Thoracic aorta (tissue), 2 donors: ENCODE measurements at regions not wholly inside any gene's neighbourhood (a gene's known extent, or its start where the extent isn't known, plus 50 kb on each side); places are given as distances from the start of the nearest gene placed in this dataset.

ENCODE experiments used
- ATAC-seq: fragments of 150-250 bp; one replicate; pipeline ENCODE4 v1.8.0; 2017; ENCODE audit warnings: low read depth; ENCODE audit not compliant: insufficient number of reproducible peaks, low FRiP score
- DNase-seq: peaks from one replicate; pipeline ENCODE4 v3.0.0-alpha.2; 2020; ENCODE audit warnings: low spot score
- H3K27ac ChIP-seq, 2 donors: fragments of 200-600 bp; sonication (generic); 1 replicate in 1 of 2; 2 replicates in 1 of 2; pipeline ENCODE4 v1.5.1; 2016; ENCODE audit warnings: mild to moderate bottlenecking in 2 of 2, moderate library complexity in 2 of 2
- H3K27me3 ChIP-seq: fragments of 200-600 bp; sonication (generic); replicated peaks from 2 replicates; pipeline ENCODE4 v1.6.0; 2016; ENCODE audit warnings: mild to moderate bottlenecking; ENCODE audit not compliant: insufficient read depth
- H3K36me3 ChIP-seq: fragments of 200-600 bp; sonication (generic); one replicate; pipeline ENCODE4 v1.5.1; 2016
- H3K4me1 ChIP-seq, 2 donors: fragments of 200-600 bp; sonication (generic); 1 replicate in 1 of 2; 2 replicates in 1 of 2; pipeline versions ENCODE4 v1.5.1 to v1.6.0; 2016; ENCODE audit warnings: low read depth in 2 of 2, mild to moderate bottlenecking in 1 of 2; ENCODE audit not compliant: control insufficient read depth in 1 of 2
- H3K4me3 ChIP-seq: fragments of 200-600 bp; sonication (generic); 2 replicates; pipeline ENCODE4 v1.5.1; 2016; ENCODE audit warnings: mild to moderate bottlenecking
- H3K9me3 ChIP-seq: fragments of 200-600 bp; sonication (generic); 2 replicates; pipeline ENCODE4 v1.5.1; 2016
- TF ChIP-seq, protein P1 (sequence below): fragments of 200-600 bp; sonication (generic); IDR thresholded peaks from one replicate; pipeline ENCODE4 v1.5.1; 2019; ENCODE audit warnings: antibody characterized with exemption

DNA sequence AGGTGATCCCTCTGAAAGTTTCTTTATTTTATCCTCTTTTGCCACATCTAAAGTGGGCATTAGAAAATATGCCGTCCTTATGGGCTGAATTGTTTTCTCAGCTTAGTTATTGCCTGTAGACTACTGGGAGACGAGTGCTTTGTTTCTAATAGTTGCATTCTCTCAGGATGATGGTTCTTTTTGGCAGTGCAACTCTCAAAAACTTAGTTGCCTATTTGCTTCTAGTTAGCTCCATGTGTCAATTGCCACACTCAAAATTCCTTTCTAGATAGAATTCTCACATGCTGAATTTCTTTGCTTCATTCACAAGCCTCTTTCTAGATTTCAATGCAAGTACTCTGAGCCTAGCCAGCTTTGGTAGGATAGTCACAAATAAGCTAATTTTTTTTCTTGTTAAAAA lies 155.5 kb downstream of the FGF10 start:
- no peaks in the 10 kb centered on the region for H3K4me1 ChIP-seq
- ATAC-seq (no peak), DNase-seq (no peak)
- no peaks in the 10 kb centered on the region for H3K36me3 ChIP-seq
- TF ChIP-seq, protein P1, sequence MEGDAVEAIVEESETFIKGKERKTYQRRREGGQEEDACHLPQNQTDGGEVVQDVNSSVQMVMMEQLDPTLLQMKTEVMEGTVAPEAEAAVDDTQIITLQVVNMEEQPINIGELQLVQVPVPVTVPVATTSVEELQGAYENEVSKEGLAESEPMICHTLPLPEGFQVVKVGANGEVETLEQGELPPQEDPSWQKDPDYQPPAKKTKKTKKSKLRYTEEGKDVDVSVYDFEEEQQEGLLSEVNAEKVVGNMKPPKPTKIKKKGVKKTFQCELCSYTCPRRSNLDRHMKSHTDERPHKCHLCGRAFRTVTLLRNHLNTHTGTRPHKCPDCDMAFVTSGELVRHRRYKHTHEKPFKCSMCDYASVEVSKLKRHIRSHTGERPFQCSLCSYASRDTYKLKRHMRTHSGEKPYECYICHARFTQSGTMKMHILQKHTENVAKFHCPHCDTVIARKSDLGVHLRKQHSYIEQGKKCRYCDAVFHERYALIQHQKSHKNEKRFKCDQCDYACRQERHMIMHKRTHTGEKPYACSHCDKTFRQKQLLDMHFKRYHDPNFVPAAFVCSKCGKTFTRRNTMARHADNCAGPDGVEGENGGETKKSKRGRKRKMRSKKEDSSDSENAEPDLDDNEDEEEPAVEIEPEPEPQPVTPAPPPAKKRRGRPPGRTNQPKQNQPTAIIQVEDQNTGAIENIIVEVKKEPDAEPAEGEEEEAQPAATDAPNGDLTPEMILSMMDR, result no peak
- H3K27ac ChIP-seq, result no peak overlapping the region
- H3K4me3 ChIP-seq, result no peak overlapping the region
- no peaks in the 10 kb centered on the region for H3K27me3 ChIP-seq
- H3K9me3 ChIP-seq, result no peaks in the 10 kb centered on the region

- no peaks in the 10 kb centered on the region for H3K36me3 ChIP-seq
- ATAC-seq, result no peak
- H3K4me1 ChIP-seq, result no peaks in the 10 kb centered on the region
- H3K27me3 ChIP-seq, result no peaks in the 10 kb centered on the region
- DNase-seq, result no peak
- no peak overlapping the region for H3K4me3 ChIP-seq
- H3K9me3 ChIP-seq, result no peaks in the 10 kb centered on the region
- H3K27ac ChIP-seq, result no peak overlapping the region
- TF ChIP-seq, protein P1, result no peak
Measured at GRCh38 chr5:44225231-44226160, 163.7 kb downstream of the FGF10 start.

- Histone ChIP-seq H3K4me3 (no peak overlapping the region), H3K27me3 (no peaks in the 10 kb centered on the region), H3K9me3 (peaks cover 5% of the 10 kb centered on the region), H3K36me3 (no peaks in the 10 kb centered on the region), H3K4me1 (no peaks in the 10 kb centered on the region), H3K27ac (no peak overlapping the region)
- no peak for DNase-seq
- no peak for ATAC-seq
- TF ChIP-seq, protein P1, result no peak
Measured at GRCh38 chr5:44199408-44199807, 189.8 kb downstream of the FGF10 start.

GRCh38 chr5:44189255-44189654 lies 200.0 kb downstream of the FGF10 start:
- Histone ChIP-seq H3K36me3 (no peaks in the 10 kb centered on the region), H3K27ac (no peak overlapping the region), H3K4me1 (no peaks in the 10 kb centered on the region), H3K27me3 (no peaks in the 10 kb centered on the region), H3K4me3 (no peak overlapping the region), H3K9me3 (no peaks in the 10 kb centered on the region)
- ATAC-seq, result no peak
- DNase-seq, result no peak
- TF ChIP-seq, protein P1, result no peak

- no peak for DNase-seq
- Histone ChIP-seq H3K36me3 (no peaks in the 10 kb centered on the region), H3K27me3 (no peaks in the 10 kb centered on the region), H3K4me3 (no peak overlapping the region), H3K9me3 (no peaks in the 10 kb centered on the region), H3K27ac (no peak overlapping the region), H3K4me1 (no peaks in the 10 kb centered on the region)
- ATAC-seq, result no peak
- TF ChIP-seq, protein P1, result no peak
Measured at GRCh38 chr5:44187973-44188372, 201.2 kb downstream of the FGF10 start.
